GM11168 (cell line): ENCODE measurements at regions not wholly inside any gene's neighbourhood (a gene's known extent, or its start where the extent isn't known, plus 50 kb on each side); places are given as distances from the start of the nearest gene placed in this dataset.

Experiments used
- in situ Hi-C: fragments of 300-500 bp; cut with MboI; formaldehyde crosslinking; loops from one replicate; pipeline ENCODE4 v1.12.0; 2022; ENCODE audit warnings: low sequenced_read_pairs; ENCODE audit not compliant: unreplicated experiment

DNA sequence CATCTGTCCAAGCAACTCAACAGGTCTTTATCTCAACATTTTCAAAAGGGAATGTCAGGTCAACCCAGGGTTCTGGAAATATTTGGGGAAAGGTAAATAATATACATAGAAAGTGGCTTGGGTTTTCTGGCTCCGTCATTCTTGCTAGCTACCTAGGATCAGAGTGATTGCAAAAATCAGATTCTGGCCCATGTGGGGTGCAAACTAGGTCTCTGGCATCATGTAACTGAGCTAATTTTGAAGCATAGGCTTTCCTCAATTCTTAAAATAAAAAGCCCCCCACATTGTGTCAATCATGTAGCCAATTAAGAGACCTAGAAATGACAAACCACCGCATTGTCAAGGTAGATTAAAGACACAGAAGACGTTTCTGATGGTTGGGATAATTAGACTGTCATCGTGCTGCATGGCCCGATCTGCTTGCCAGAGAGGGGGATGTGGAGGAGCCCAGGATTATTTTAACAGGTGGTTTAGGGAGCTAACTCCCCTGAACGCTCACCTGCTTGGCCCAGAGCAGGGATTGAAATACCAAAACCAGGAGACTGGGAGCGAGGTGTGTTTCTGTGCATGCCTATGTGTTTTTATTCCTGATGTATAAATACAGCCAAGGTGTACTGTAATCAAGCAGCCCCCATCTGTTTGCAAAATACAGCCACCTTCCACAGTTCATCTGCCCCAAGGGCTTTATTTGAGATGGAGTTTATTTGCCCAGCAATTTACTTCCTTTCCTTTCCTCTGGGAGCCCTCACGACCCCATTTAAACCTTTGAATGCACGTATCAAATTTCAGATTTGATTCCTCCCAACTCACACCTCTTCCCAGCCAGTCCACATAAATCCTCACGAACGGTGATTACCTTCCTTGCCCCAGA, 189.5 kb downstream of the TTC8 start:
- in situ Hi-C loops: no loop called here

DNA sequence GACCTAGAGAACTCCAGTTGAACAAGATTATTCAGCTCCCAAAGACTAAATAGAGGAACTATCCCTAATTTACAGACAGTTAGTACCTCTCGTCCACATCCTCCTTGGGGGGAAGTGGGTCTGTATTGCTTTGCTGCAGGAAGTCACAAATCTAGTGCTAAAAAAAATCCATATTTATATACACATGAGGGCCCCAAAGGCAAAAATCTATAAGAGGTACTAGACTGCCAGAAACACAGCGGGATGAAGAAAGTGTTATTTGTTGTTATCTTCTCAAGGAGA, 190.1 kb downstream of the TTC8 start:
- in situ Hi-C loops: no loop called here

DNA sequence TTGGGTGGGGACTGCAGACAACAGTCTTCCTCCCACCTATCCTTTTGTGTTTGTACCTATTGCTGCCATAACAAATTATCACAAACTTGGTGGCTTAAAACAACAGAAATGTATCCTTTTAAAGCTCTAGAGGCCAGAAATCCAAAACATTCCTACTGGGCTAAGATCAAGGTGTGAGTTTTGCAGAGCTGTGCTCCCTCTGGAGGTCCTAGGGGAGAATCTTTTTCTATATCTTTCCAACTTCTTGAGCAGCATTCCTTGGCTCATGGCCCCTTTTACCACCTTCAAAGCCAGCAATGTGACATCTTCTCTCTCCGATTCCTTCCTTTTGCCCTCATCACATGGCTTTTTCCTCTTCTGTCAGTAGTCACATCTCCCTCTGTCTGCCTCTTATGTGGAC, 190.6 kb downstream of the TTC8 start:
- in situ Hi-C loops: no loop called here

DNA sequence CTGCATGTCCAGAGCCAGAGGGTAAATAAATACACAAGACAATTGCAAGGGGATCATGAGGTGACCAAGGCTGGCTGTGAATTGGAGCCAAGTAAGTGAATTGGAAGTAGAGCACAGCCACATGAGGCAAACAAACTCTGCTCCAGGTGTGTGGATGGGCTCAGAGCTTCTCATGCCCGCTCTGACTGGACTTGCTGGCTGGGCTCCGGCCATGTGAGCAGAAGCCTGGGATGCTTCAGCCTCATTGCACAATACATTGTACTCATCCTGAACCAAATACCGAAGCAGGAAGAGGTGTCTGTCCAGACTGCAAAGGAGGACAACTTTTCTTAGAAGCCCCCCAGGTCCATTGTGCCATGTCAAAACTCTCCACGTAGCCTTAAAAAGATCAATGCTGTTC, 193.0 kb downstream of the TTC8 start:
- in situ Hi-C loops: no loop called here

DNA sequence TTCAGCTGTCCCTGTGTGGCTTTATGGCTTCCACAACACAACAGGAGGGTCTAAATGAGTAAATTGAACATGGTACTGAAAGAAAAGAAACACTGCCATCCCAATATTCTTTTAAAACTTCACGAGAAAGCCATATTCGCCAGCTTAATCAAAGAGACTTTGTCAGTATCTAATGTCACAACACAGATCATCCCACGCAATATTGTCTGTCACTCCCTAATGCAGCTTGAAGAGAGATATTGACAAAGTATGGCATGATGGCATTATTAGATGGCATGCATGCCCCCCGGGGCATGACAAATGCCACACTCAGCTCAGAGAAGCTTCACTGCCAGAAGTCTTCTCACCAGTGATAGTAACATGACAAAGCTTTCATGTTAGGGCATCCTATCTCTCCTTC, 197.8 kb downstream of the TTC8 start:
- in situ Hi-C loops: no loop called here

DNA sequence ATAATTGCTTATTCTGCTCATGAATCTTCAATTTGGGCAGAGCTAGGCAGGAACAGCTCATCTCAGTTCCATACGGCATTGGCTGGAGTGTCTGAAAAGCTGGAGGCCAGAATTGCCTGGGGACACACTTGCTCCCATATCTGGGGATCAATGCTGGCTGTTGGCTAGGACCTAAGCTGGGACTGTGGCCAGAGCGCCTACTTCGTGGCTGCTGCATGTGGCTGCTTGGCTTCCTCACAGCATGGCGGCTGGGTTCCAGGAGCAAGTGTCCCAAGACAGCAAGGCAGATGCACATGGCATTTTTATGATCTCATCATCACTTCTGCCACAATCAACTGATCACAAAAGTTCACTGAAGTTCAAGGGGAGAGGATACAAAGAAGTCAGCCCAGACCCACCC, 200.2 kb downstream of the TTC8 start:
- in situ Hi-C loops: loop anchor here (25.0 kb wide), 1 partner anchor 388 kb away; the partner anchor contains the start of gene FOXN3

DNA sequence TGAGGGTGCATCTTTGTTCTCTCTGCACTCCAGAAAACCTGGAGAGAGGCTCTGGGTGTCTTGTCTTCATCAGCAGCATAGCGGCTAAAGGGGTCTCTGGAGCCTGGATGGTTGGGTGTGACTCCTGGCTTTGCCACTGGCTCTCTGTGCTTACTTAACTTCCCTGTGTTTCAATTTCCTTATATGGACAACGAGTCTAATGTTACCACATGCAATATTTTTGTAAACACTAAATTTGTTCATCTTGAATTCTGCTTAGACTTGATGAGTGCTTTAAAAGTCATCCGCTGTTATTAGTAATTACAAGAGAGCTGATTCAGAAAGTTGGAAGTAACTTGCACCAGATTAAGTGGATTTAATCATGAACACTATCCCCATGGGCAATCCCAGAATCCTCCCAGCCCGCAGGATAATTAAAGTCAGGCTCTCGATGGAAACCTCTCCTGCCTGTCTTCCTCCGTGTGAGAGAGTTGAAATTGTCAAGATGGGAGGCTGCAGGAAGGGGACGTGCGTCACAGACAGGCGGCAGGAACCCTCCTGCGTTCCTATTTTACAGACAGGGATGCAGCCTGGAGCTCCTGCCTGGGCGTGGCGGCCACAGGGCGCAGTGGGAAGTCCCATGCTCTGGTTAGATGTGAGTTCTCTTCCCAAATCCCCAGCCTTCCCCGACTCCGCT, 201.2 kb downstream of the TTC8 start:
- in situ Hi-C loops: loop anchor here (25.0 kb wide), 1 partner anchor 387 kb away; the partner anchor contains the start of gene FOXN3

DNA sequence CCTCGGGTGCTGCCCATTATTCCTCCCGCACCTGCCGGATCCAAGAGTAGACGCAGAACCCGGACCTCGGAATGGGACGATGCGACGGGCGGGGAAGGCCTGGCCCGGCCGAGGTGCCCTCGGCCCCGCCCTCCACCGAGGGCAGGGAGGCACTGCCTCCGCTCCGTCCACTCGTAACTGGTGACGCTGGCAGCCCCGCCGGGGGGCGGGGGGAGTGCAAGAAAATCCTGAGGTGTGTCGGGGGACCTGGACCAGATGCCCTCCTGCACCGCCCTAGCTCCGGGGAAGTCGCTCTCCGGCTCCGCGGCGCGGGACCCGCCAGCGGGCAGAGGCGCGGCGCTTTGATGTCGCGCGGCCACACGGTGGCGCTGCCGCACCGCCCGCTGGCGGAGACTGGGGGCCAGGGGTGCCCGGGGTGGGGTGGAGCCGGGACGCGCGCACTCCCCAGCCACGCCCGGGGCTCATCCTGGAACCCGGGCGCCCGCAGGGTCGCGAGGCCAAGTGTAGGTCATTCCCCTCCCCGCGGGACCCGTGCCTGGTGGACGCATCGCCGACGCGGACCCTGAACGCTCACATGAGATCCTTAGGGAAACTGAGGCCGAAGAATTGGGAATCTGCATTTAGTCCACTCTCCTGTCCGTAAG, 202.8 kb downstream of the TTC8 start:
- in situ Hi-C loops: loop anchor here (25.0 kb wide), 1 partner anchor 385 kb away; the partner anchor contains the start of gene FOXN3

DNA sequence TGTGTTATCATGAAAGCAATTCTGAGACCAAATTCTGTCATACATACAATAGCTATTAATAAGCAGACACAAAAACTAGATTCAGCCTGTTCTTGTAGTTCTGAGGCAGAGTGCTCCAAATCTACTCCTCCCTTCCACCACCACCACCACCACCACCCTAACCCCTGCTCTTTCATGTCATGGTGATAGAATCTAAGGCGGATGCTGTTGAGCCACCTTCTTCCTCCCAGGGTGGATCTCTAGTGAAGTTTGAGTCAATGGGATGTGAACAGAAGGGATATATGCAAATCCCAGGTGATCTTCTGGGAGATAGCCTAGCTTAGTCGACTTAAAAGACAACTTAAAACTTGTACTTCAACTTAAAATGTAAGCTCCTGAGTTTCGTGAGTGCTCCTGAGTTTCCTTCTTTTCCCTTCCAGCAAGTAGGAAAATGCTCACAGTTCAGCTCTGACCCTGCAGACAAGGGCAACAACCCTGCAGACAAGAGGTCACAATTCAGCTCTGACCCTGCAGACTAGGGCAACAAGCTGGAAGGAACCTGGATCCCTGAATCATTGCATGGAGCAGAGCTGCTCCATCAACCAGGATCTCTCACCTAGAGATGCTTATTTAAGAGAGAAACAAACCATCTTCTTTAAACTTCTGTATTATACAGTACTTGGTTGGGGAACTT, 204.1 kb downstream of the TTC8 start:
- in situ Hi-C loops: loop anchor here (25.0 kb wide), 1 partner anchor 384 kb away; the partner anchor contains the start of gene FOXN3

DNA sequence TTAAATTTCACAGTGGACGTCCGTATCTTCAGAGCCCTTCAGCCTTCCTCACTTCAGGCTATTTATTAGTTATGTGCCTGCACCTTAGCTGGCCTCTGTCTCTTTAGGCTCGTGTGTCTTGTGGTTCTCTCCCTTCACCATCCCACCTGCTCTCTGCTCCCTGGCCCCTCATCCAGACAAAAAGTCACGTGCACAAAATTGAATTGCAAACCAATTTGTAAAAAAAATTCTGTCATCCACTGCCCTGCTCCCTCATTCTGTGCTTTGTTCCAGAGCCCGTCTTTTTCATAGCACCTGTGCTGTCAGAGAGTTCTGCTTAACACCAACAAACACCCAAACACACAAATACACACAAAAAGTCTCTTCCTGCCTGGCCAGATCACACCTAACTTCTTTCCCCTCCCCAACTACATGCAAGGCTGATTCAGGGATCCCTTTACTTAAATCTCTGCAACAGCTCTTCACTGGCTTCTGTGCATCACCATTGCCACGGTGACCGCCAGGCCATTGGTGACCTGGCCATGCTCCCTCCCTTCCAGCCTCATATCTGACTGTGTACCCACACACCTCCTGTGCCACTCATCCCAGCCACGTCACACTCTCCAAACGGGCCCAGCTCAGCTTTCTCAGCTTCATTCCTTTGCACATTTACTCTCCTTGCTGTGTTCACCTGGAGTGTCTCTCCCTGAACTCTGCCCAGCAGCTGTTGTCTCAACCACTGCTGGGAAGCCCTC, 205.7 kb downstream of the TTC8 start:
- in situ Hi-C loops: loop anchor here (25.0 kb wide), 1 partner anchor 382 kb away; the partner anchor contains the start of gene FOXN3

DNA sequence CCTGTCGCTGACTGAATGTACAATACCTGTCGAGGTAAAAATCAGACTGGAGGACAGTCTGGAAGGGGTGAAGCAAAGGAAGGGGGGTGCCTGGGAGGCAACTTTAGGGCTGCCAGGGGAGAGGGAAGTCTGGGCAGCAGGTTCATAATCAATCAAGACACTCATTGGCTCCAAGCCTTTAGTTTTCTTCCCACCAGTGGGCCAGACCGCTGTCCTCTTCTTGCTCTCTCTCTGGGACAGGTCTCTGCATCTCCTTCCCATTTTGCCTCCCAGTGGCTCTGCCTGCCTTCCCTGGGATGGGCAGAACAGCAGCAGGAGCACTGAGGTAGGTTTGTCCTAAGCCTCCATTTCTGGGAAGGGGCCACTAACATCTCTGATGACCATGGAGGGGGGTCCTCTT, 206.5 kb downstream of the TTC8 start:
- in situ Hi-C loops: loop anchor here (25.0 kb wide), 1 partner anchor 381 kb away; the partner anchor contains the start of gene FOXN3

DNA sequence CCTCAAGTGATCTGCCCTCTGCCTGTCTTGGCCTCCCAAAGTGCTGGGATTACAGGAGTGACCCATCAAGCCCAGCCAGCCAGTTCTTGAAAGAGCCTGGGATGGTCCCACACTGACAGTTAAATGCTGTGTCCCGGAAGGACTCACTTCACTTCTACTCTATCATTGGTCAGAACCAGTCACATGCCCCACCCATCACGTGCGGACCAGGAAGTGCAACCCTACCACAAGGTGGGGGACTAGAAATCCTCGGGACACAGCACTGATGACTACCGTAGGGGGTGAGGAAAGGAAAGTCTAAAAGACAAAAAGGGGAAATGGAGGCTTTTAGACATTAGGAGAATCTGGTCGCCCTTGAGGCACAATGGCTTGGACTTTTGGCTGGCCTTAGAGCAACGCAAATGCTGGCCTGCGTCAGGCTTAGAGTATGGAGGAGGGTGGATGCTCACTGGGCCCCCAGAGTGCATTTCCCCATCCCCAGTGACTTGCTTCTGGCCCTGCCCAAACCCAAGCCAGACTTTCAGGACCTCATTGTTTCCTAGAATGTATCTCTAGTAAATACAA, 207.7 kb downstream of the TTC8 start:
- in situ Hi-C loops: loop anchor here (25.0 kb wide), 1 partner anchor 380 kb away; the partner anchor contains the start of gene FOXN3

DNA sequence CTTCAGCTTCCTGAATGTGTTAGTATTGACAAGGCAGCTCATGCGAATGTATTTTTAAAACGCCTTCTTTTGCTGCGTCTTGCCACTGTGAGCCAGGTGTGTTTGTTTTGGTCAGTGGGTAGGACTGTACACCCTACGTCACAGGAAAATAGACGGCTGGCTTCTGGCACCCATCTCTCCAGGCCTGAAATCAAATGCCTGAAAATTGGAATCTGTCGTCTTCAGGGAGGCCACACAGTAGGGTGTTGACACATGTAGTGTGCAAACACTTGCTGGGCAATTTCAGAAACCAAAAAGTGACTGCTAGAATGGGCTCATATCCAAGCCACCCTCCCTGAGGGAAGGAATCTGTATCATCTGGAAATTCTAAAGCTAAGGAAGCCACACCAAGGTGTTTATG, 209.3 kb downstream of the TTC8 start:
- in situ Hi-C loops: loop anchor here (25.0 kb wide), 1 partner anchor 379 kb away; the partner anchor contains the start of gene FOXN3

DNA sequence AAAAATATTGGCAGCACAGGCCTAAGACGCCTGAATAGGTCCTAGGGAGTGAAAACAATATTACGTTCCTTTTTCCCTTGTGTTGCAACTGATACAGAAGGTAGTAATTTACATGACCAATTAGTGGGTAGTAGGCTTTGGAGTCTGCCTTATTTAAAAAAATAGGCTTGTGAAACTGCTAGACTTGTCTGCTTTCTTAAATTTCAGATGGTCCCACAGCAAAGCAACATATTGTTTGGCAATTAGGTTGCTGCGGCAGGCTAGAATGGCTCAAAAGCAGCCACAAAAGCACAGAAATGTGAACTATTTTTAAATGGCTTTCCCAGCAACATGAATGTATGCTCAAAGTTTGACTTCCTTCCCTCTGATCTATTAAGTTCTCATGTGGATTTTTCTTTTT, 211.9 kb downstream of the TTC8 start:
- in situ Hi-C loops: loop anchor here (25.0 kb wide), 1 partner anchor 376 kb away; the partner anchor contains the start of gene FOXN3

DNA sequence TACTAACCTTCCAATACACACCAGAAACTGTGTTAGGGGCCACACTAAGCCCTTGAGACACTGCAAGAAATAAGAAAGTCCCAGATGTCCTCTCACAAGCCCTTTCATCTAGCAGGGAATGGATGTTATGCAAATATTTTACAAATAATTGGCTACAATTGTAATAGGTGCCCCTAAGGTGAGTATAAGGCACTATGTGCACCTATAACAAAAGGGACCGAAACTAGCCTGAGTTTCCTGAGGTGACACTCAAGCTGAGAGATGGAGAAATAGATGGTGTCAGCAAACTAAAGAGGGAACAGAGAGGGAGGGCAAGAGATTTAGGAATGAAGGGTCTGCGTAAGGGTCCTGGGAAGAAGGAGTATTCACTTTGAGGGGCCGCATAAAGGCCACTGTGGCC, 212.6 kb downstream of the TTC8 start:
- in situ Hi-C loops: loop anchor here (25.0 kb wide), 1 partner anchor 375 kb away; the partner anchor contains the start of gene FOXN3

DNA sequence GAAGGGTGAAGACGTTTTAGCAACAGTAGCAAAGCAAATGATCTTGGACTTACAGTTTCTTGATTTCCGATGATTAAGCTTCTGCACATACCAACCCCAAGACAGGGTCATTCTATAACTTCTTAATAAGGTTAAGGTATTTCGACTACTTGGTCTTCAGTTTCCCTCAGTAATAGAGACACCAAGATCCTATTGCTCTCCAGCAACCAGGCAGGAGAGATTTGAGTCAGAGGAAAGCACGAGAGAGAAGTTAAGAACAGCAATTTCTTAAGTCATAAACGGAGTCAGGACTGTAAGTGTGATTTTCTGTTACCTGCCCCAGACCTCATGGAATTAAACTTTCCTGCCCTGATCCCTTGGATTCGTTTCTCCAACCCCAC, 215.6 kb downstream of the TTC8 start:
- in situ Hi-C loops: loop anchor here (5.0 to 25.0 kb wide), 2 partner anchors 372 to 722 kb away; partner anchors contain the start of gene FOXN3

DNA sequence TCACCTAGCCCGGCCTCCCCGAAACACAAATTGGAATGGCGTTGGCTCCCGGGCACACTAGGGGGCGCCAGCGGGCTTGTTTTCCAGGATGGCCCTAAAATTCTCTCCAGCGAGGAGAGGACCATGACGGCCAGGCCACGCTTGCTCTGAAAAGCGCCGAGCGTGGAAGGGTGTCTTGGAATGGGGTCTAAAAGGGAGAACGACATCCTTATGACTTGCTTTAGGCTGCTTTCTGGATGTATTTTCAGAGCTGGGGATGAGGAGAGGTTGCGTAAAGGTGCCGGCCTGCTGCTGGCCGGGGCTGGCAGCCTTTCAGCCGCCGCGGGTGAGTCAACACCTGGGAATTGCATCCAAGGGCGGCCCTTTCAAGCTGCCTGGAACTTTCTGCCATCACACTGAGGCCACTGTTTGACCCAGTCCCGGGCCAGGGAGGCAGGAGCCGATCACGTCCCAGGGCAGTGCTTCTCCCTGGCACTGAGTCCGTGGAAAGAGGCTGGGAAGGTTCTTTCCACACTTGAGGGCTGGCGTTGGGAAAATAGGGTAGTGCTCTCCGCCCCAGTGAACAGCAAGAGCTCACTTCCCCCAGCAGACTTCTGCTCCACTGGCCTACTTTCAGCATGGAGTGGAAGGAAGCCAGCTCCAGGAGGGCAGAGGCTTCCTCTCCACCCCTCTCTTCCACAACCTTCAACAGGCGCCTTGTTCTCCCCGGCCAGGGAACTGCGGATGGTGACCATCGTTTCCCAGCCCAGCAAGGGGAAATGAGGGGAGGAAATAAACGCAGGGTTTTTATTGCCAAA, 216.2 kb downstream of the TTC8 start:
- in situ Hi-C loops: loop anchor here (5.0 to 25.0 kb wide), 2 partner anchors 372 to 722 kb away; partner anchors contain the start of gene FOXN3

DNA sequence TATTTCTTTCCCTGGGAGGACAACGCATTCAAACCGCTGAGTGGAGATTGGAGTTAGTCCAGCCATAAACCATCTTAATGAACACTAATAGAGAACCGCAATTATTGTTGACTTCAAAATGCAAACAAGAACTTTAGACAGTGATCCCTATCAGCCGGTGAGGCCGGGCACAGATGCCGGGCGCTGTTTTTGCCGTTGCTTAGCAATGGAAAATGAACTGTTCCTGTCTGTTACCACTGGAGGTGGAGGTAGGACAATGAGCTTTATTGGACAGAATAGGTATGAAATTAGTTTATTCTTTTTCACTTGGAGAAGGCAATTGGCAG, 216.8 kb downstream of the TTC8 start:
- in situ Hi-C loops: loop anchor here (5.0 to 25.0 kb wide), 2 partner anchors 371 to 721 kb away; partner anchors contain the start of gene FOXN3
